NCI-H69 (cell line): ENCODE measurements at regions not wholly inside any gene's neighbourhood (a gene's known extent, or its start where the extent isn't known, plus 50 kb on each side); places are given as distances from the start of the nearest gene placed in this dataset.
"Not testable (repeated sequence)": the region's sequence is repeated elsewhere in the genome, so short reads cannot be mapped to it uniquely, and the experiment has no call there.

Experiments
- DNase-seq: peaks from one replicate; lab custom pipeline; 2025; lab: John Stamatoyannopoulos, UW

GRCh38 chr10:85012305-85012704, 683.9 kb downstream of the CCSER2 start:
- DNase-seq = peak; percentile 86

GRCh38 chr10:85026878-85027467, 698.6 kb downstream of the CCSER2 start:
- DNase-seq = no peak

GRCh38 chr10:85032981-85033380, 704.6 kb downstream of the CCSER2 start:
- DNase-seq = no peak

GRCh38 chr10:85036661-85037060, 708.3 kb downstream of the CCSER2 start:
- no peak for DNase-seq

DNA sequence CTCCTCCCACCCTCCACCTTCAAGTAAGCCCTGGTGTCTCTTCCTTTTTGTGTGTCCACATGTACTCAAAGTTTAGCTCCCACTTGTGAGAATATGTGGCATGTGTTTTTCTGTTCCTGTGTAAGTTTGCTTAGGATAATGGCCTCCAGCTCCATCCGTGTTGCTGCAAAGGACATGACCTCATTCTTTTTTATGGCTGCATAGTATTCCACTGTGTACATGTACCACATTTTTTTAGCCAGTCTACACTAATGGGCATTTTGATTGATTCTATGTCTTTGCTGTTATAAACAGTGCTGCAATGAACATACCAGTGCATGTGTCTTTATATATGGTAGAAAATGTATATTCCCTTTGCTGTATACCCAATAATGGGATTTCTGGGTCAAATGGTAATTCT, 710.9 kb downstream of the CCSER2 start:
- no peak for DNase-seq

- peak; percentile 10 for DNase-seq
Observed at GRCh38 chr10:85043207-85043606, 714.8 kb downstream of the CCSER2 start.

GRCh38 chr10:85045046-85045445, 716.7 kb downstream of the CCSER2 start:
- peak; percentile 63 for DNase-seq

DNA sequence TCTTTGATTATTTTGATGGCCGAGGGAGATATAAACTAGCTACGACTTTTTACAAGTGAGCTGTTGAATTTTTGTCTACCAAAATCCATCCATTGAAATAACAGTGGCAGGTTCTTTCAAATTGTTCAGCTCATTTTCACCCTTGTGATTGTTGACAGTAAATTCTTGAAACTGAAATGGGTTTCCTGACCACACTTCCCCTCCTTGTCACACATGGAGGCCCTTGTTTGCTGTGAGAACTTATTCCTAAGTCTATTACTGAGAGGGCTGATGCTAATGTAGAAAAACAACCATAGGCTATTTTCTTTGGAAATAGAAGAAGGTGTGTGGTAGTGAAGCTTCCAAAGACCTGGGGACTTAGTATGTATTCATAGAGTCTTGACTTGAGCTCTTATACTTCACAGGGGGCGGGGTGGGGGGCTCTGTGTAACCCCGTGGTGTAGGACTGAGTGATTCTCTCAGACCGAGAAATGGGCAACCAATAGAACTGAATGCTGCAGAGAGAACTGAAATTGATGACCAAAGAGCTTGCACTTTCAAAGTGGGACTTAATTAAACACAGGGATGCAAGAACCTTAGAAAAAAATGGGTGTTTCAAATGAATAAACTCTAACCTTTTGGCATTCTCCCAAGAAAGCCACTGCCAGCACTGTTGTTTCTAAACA, 718.9 kb downstream of the CCSER2 start:
- no peak for DNase-seq

GRCh38 chr10:85047979-85048378, 719.6 kb downstream of the CCSER2 start:
- DNase-seq = no peak

DNA sequence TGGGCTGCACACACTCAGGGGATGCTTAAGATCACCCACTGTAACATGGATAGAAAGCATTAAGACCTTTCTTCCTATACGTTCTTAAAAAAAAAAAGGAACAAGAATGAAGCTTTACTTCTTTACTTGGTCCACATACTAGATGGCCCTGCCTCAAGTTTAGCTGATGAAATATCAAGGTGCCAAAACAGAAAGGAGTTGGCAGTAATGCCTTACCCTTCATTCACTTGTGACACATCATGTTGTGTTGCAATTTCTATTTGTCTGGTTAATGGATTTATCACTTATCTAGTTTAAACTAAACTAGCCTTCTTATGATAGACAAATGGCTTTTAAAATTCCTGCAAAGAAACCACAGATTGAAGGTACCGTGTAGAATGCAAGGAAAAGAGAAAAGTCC, 720.3 kb downstream of the CCSER2 start:
- DNase-seq = no peak

- no peak for DNase-seq
Observed at GRCh38 chr10:85060944-85061343, 732.6 kb downstream of the CCSER2 start.

DNA sequence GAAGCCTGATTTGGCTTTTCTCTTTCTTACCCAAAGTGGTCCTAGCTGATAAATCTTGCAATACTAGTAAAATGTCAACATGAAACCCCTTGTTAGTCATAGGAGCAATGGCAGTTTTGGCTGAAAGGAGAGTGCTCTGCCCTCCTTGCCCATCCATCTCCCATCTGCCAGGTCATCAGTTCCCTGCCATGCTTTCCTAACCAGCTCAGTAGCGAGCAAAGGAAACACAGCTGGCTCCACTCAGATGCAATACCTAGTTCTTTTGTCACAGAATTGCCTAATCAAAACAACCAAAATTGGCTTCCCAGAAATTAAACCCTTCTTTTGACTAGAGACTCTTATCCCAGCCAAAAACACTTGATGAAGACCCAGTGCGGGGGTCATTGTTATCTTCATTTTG, 733.0 kb downstream of the CCSER2 start:
- no peak for DNase-seq

DNA sequence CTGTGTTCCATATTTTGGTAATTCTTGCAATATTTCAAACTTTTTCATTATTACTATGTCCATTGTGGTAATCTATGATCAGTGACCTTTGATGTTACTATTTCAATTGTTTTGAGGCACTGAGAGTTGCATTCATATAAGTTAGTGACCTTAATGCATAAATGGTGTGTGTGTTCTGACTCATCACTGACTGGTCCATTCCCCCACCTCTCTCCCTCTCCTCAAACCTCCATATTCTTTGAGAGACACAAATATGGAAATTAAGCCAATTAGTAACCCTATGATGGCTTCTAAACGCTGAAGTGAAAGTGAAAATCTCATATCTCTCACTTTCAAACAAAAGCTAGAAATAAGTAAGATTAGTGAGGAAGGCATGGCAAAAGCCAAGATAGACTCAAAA, 739.6 kb downstream of the CCSER2 start:
- no peak for DNase-seq

DNA sequence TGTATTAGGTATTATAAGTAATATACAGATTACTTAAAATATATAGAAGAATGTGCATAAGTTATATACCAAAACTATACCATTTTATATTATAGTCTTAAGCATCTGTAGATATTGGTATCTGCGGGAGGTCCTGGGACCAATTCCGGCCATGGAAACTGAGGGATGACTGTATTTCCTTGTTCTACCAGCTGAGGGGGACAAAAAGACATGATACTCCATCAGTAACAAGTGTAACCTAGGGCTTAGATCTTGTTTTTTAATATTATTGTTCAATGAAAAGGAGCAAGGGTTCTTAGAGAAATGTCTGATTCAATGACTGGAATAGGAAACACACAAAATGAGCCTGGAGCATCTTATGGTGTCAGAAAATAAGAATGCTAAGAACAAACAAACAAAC, 752.5 kb downstream of the CCSER2 start:
- DNase-seq = no peak

DNA sequence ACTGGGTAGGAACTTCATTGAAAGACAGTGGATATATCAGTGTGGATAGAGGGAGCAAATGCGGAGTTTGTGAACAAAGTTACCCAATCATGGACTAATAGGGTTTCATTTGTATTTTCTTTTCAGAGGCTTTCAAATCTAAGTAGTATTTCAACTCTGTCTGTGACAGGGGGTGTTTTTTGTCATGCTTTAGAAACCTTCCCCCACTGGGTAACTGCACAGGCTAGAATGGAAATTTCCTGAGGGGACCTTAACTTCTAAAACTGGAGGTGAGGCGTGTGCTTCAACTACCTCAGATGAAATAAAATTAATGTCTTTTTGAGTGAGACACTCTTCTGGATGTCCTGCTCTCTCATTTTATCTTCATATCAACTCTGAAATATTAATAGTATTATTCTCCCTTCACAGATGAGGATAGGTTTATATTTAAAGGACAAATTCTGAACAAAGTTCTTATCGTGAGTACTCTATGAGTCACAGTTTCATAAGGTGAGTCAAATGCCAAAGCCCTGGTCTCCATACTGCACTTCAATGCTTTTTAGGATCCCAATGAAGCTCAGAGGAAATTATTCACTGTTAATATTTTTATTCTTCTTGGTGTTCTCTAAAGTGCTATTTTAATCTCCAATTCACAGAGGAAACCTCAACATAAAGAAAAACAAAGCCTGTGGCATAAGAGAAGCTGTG, 770.6 kb downstream of the CCSER2 start:
- no peak for DNase-seq

DNA sequence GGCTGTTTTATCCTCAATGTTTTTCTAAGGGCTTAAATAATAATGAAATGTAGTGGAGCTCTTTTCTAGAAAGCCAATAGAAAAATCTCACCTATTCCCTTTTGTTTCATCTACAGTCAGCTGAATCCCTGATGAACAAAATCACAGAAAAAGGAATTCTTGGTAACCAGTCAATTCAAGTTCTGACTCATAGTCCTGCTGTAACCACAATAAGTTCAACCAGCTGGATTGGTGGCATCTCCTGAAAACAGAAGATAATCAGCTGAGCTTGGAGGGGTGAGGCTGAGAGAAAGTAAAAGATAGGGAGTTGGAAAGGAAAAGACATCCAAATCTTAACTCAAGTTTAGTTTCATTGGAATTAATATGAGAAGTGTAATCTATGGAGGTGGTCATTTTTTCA, 772.1 kb downstream of the CCSER2 start:
- no peak for DNase-seq

- DNase-seq = peak; percentile 17
Observed at GRCh38 chr10:85105614-85106255, 777.3 kb downstream of the CCSER2 start.

GRCh38 chr10:85111271-85111670, 782.9 kb downstream of the CCSER2 start:
- no peak for DNase-seq

DNA sequence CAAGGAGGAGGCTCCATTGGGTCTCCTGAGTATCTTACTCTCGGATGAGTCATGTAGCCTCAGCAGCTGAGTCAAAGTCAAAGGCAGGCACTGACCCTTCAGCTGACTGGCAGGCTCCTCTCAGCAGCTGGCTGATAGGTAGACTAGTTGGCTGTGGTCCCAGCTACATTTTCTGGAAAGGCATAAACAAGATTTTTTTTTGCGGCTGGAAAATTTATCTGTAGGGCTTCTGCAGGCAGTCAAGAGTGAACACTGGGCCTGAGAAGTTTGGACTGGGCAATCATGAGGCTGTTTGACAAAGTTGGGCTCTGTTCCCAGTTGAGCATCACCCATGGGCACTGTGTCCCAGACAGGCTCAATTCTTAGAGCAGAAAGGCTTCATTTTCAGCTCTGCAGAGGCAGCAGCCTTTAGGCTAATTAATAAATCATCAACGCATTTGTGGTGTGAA, 796.2 kb downstream of the CCSER2 start:
- peak; percentile 29 for DNase-seq

- DNase-seq = no peak
Observed at GRCh38 chr10:85137253-85137652, 808.9 kb downstream of the CCSER2 start.

DNA sequence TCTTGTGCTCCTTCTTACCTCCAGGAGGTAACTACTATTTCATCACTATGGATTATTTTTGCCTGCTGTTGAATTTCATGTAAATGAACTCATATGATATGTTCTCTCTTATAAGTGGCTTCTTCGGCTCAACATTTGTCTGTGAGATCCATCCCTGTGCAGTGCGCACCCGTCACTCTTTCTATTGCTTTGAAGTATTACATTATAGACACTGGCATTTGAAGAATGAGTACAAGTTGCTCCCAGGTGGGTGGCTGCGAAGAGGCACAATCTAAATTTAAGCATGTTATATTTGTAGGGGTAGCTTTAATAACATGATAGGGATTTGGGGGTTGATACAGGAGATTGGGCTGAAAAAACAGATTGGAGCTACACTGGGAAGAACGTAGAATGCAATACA, 809.7 kb downstream of the CCSER2 start:
- DNase-seq = no peak

DNA sequence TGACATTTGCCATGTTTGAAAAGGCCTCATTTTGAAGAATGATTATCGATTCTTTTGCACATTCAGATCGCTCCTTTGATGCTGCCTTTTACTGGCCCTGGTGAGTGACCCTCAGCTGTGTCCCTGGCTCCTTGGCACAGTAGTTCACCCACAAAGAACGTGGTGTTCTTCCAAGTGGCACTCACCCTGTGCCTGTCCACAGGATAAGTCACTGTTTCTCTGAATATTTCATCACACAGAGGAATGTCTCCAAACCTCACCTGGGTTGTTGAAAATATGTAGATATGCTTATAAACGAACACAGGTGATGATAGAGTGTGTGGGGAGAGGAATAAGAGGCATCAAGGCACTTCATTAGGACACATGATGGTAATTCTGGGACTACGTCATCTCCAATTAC, 810.7 kb downstream of the CCSER2 start:
- no peak for DNase-seq

- DNase-seq = not testable (repeated sequence)
Observed at GRCh38 chr10:85141520-85141919, 813.1 kb downstream of the CCSER2 start.
